ENCODE measurements at regions not wholly inside any gene's neighbourhood (a gene's known extent, or its start where the extent isn't known, plus 50 kb on each side); places are given as distances from the start of the nearest gene placed in this dataset.

- TF ChIP-seq CTCF (conservative IDR thresholded peaks at IDR 0.05 in 1 of 2, IDR thresholded peaks at IDR 0.05 in 1 of 2; ENCODE audit: low read depth in 1 of 2, low read length in 2 of 2) (no peak), EZH2 (IDR thresholded peaks at IDR 0.05; ENCODE audit: low read length, missing control alignments) (no peak)
Observed at GRCh38 chr15:57875347-57875746, 168.8 kb downstream of the POLR2M start.
